Lung (tissue), 11 donors: ENCODE measurements at regions not wholly inside any gene's neighbourhood (a gene's known extent, or its start where the extent isn't known, plus 50 kb on each side); places are given as distances from the start of the nearest gene placed in this dataset.

Source experiments
- ATAC-seq: fragments of 200-7000 bp; cut with Tn5 transposase; one replicate; pipeline ENCODE4 v1.9.1; 2020; ENCODE audit warnings: moderate number of reproducible peaks; ENCODE audit not compliant: insufficient read depth, low FRiP score
- DNase-seq, 3 donors: peaks; one replicate each; pipeline ENCODE4 v3.0.0-alpha.2; 2013 to 2017
- H3K27ac ChIP-seq, 2 donors: one replicate each; pipeline ENCODE4 v1.5.1; 2013; ENCODE audit warnings: mild to moderate bottlenecking in 2 of 2, moderate library complexity in 2 of 2, control low read depth in 1 of 2, inconsistent platforms in 1 of 2, low read depth in 1 of 2, low read length in 1 of 2
- H3K27me3 ChIP-seq, 3 donors: one replicate each; pipeline ENCODE4 v1.5.1; 2013; ENCODE audit warnings: low read length in 2 of 3; ENCODE audit not compliant: control insufficient read depth in 3 of 3, insufficient read depth in 3 of 3
- H3K36me3 ChIP-seq, 4 donors: one replicate each; pipeline ENCODE4 v1.5.1; 2013; ENCODE audit warnings: low read length in 4 of 4, mild to moderate bottlenecking in 1 of 4, moderate library complexity in 1 of 4; ENCODE audit not compliant: control insufficient read depth in 4 of 4, insufficient read depth in 4 of 4
- H3K4me1 ChIP-seq, 5 donors: one replicate each; pipeline ENCODE4 v1.5.1; 2013; ENCODE audit warnings: low read length in 5 of 5, mild to moderate bottlenecking in 2 of 5, moderate library complexity in 1 of 5; ENCODE audit not compliant: control insufficient read depth in 5 of 5, insufficient read depth in 5 of 5
- H3K4me3 ChIP-seq: one replicate; pipeline ENCODE4 v1.5.1; 2013; ENCODE audit warnings: mild to moderate bottlenecking, control low read depth, moderate library complexity
- H3K9ac ChIP-seq, 2 donors: one replicate each; pipeline ENCODE4 v1.5.1; 2013; ENCODE audit warnings: low read length in 2 of 2, control low read depth in 1 of 2; ENCODE audit not compliant: insufficient read depth in 1 of 2
- H3K9me3 ChIP-seq, 4 donors: one replicate each; pipeline ENCODE4 v1.5.1; 2013; ENCODE audit warnings: low read length in 3 of 4, mild to moderate bottlenecking in 1 of 4, moderate library complexity in 1 of 4; ENCODE audit not compliant: control insufficient read depth in 4 of 4, insufficient read depth in 3 of 4
- WGBS, 2 donors: extraction: QIAGEN DNeasy Blood & Tissue Kit; methylation state at CpG; one replicate each; pipeline ENCODE4 v1.1.7; 2013; 5-methylcytosine and 5-hydroxymethylcytosine counted together
- TF ChIP-seq, protein P1 (sequence below): IDR thresholded peaks from 2 replicates; pipeline ENCODE4 v1.5.1; 2012; ENCODE audit warnings: mild to moderate bottlenecking; ENCODE audit errors: control extremely low read depth, extremely low read depth
- donor health status: control.
- donor health status: control.
- donor health status: Bipolar disorder and iron deficiency.
- donor health status: healthy.
- donor health status: DM: yes; HTN: yes; CAD: no.

DNA sequence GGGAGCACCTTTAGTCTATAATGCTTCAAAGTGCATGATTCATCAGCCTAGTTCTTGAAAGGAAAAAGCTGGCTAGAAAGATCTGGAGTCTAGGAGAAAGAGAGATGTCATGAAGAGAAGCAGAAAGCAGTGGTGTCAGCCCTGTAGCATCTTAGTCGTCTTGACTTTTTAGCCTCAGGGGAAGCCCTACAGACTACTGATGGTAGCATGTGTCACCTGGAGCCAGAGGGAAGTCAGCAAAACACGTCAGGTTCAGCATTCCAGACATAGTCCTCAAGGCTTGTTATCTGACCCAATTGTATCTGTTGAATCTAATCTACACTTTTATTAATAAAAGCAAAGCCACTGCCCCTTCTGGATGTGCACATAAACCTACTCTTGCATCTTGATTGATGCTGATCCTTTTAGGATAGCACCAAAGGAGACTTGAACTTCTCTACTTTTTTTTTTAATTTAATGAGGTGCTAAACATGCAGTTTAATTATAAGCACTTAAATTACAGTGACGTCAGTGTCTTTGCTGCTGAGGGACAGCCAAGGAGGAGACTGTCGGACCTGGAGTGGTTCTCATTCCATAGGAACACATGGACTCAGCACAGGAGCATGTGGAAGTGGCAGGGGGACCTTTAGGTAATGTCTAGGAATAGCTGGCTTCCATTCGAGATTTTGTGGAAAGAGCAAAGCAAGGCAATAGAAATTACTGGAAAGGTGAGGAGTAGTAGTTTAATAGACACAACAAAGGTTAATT, 525.5 kb upstream of the SGCG start:
- Histone ChIP-seq H3K27me3 (no peaks in the 10 kb centered on the region), H3K4me1 (peaks cover 0 to 6% (median 0%) of the 10 kb centered on the region in 5 donors), H3K36me3 (no peaks in the 10 kb centered on the region), H3K27ac (no peak overlapping the region), H3K9ac (no peak overlapping the region), H3K4me3 (no peak overlapping the region), H3K9me3 (no peaks in the 10 kb centered on the region)
- DNase-seq (no peak), ATAC-seq (no peak)
- TF ChIP-seq, protein P1, sequence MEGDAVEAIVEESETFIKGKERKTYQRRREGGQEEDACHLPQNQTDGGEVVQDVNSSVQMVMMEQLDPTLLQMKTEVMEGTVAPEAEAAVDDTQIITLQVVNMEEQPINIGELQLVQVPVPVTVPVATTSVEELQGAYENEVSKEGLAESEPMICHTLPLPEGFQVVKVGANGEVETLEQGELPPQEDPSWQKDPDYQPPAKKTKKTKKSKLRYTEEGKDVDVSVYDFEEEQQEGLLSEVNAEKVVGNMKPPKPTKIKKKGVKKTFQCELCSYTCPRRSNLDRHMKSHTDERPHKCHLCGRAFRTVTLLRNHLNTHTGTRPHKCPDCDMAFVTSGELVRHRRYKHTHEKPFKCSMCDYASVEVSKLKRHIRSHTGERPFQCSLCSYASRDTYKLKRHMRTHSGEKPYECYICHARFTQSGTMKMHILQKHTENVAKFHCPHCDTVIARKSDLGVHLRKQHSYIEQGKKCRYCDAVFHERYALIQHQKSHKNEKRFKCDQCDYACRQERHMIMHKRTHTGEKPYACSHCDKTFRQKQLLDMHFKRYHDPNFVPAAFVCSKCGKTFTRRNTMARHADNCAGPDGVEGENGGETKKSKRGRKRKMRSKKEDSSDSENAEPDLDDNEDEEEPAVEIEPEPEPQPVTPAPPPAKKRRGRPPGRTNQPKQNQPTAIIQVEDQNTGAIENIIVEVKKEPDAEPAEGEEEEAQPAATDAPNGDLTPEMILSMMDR = no peak
- WGBS, 2 donors = 55 to 72% methylated on average over 5 of the region's 5 CpGs

DNA sequence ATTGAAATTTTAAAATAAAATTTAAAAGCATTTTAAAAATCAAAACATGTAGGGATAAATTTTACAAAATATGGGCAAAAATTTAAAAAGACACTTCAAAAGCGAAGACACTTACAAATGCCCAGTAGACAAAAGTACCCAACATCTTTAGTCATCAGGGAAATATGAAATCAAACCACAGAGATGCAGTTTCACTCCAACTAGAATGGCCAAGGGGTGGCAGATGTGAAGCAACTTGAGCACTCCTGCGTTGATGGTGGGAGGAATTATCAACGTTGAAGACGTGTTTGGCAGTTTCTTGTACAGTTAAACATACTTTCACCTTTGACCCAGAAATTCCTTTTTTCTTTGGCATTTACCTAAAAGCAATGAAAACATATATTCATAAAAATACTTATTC, 518.0 kb upstream of the SGCG start:
- H3K9ac ChIP-seq = no peak overlapping the region
- no peaks in the 10 kb centered on the region for H3K36me3 ChIP-seq
- H3K4me1 ChIP-seq = peaks cover 0 to 4% (median 0%) of the 10 kb centered on the region in 5 donors
- 55 to 75% methylated on average over 4 of the region's 4 CpGs for WGBS, 2 donors
- no peak overlapping the region for H3K27ac ChIP-seq
- H3K9me3 ChIP-seq = no peaks in the 10 kb centered on the region
- no peak overlapping the region for H3K4me3 ChIP-seq
- no peak for ATAC-seq
- TF ChIP-seq, protein P1 = no peak
- DNase-seq = no peak
- no peaks in the 10 kb centered on the region for H3K27me3 ChIP-seq

DNA sequence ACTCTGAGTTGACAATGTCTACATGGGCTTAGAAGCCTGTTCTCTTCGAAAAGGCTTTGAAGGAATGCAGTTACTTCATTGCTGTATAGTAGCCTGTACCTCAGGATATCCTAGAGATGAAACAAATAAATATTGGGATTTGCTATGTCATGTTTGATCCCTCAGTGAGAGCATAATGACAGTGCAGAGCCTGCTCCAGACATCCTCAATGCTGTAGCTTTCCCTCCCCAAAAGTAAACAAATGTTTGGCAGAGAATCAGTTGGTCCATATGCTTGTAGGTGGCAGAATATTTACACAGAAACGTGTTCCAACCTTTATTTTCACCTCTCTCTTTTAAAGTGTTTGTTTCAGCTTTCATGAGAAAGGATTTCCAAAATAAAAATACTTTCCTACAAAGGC, 515.3 kb upstream of the SGCG start:
- no peak overlapping the region for H3K4me3 ChIP-seq
- H3K9me3 ChIP-seq = peaks cover 0 to 2% (median 0%) of the 10 kb centered on the region in 4 donors
- TF ChIP-seq, protein P1 = no peak
- WGBS, 2 donors = 29 to 59% methylated on average over 2 of the region's 2 CpGs
- no peaks in the 10 kb centered on the region for H3K27me3 ChIP-seq
- H3K9ac ChIP-seq = no peak overlapping the region
- DNase-seq (peak in 1 of 3 donors; percentile 15), ATAC-seq (no peak)
- H3K4me1 ChIP-seq = peaks cover 0 to 4% (median 0%) of the 10 kb centered on the region in 5 donors
- no peak overlapping the region for H3K27ac ChIP-seq
- H3K36me3 ChIP-seq = no peaks in the 10 kb centered on the region
